Ishikawa (cell line): ENCODE measurements at regions not wholly inside any gene's neighbourhood (a gene's known extent, or its start where the extent isn't known, plus 50 kb on each side); places are given as distances from the start of the nearest gene placed in this dataset.

Experiments
- CREB1 ChIP-seq: IDR thresholded peaks from 2 replicates; pipeline ENCODE4 v1.6.1; 2012; ENCODE audit warnings: low read depth
- EP300 ChIP-seq: IDR thresholded peaks from 2 replicates; pipeline ENCODE4 v1.6.1; 2012; ENCODE audit warnings: borderline replicate concordance
- MAX ChIP-seq: IDR thresholded peaks from 2 replicates; pipeline ENCODE4 v1.6.1; 2012
- NFIC ChIP-seq: IDR thresholded peaks from 2 replicates; pipeline ENCODE4 v1.6.1; 2012
- REST ChIP-seq: IDR thresholded peaks from 2 replicates; pipeline ENCODE4 v1.6.1; 2012; ENCODE audit warnings: low read depth, mild to moderate bottlenecking
- TAF1 ChIP-seq: IDR thresholded peaks from 2 replicates; pipeline ENCODE4 v1.6.1; 2012; ENCODE audit warnings: low read depth, mild to moderate bottlenecking
- TCF12 ChIP-seq: IDR thresholded peaks from 2 replicates; pipeline ENCODE4 v1.6.1; 2012; ENCODE audit warnings: low read depth
- TEAD4 ChIP-seq: IDR thresholded peaks from 2 replicates; pipeline ENCODE4 v1.6.1; 2012
- YY1 ChIP-seq: IDR thresholded peaks from 2 replicates; pipeline ENCODE4 v1.6.1; 2012; ENCODE audit warnings: low read depth
- ZBTB7A ChIP-seq: IDR thresholded peaks from 2 replicates; pipeline ENCODE4 v1.6.1; 2012; ENCODE audit warnings: low read depth

- TF ChIP-seq REST (no peak), TEAD4 (no peak), TAF1 (no peak), NFIC (no peak), ZBTB7A (no peak), MAX (no peak), TCF12 (no peak), YY1 (no peak), EP300 (no peak), CREB1 (no peak)
These were observed 105.8 kb downstream of the DIO2 start for GRCh38 chr14:80105488-80105994.
